H1 (cell line): ENCODE measurements at regions not wholly inside any gene's neighbourhood (a gene's known extent, or its start where the extent isn't known, plus 50 kb on each side); places are given as distances from the start of the nearest gene placed in this dataset.

ENCODE experiments used
- CTCF ChIA-PET: fragments of 300-600 bp; sonication (Branson Sonifier 250); formaldehyde crosslinking; loops from one replicate; lab custom pipeline; 2021; ENCODE audit not compliant: partially characterized antibody; lab: Charles Lee
- POLR2A ChIA-PET: fragments of 300-600 bp; sonication (Branson Sonifier 250); formaldehyde crosslinking; loops from one replicate; lab custom pipeline; 2021; ENCODE audit warnings: inconsistent platforms; ENCODE audit not compliant: partially characterized antibody; lab: Charles Lee
- DNase-seq, 2 experiments: peaks; one replicate each; pipeline versions ENCODE4 v3.0.0 to v3.0.0-alpha.2; 2010 to 2022; ENCODE audit warnings: low spot score in 2 of 2, low read depth in 1 of 2, mixed read lengths in 1 of 2
- FAIRE-seq: peaks from 2 replicates; lab custom pipeline; 2011; peaks lifted over from hg19 to GRCh38; lab: Jason Lieb, UNC
- H2AFZ ChIP-seq: 2 replicates; pipeline ENCODE4 v1.8.1; 2012; ENCODE audit warnings: low read length, inconsistent platforms
- H2AK5ac ChIP-seq: 2 replicates; pipeline ENCODE4 v1.6.1; 2013; ENCODE audit warnings: low read depth, low read length
- H2BK120ac ChIP-seq: replicated peaks from 2 replicates; pipeline ENCODE3; 2013; ENCODE audit warnings: low read depth, low read length, inconsistent platforms
- H2BK12ac ChIP-seq: 2 replicates; pipeline ENCODE4 v1.6.1; 2013; ENCODE audit warnings: low read depth, low read length
- H2BK15ac ChIP-seq: 2 replicates; pipeline ENCODE4 v1.6.1; 2013; ENCODE audit warnings: low read length
- H2BK20ac ChIP-seq: 2 replicates; pipeline ENCODE4 v1.6.1; 2013; ENCODE audit warnings: low read length
- H2BK5ac ChIP-seq: 2 replicates; pipeline ENCODE4 v1.6.1; 2013; ENCODE audit warnings: low read depth, low read length
- H3K14ac ChIP-seq: 2 replicates; pipeline ENCODE4 v1.6.1; 2013; ENCODE audit warnings: inconsistent platforms; ENCODE audit not compliant: insufficient read length
- H3K18ac ChIP-seq: 2 replicates; pipeline ENCODE4 v1.6.1; 2013; ENCODE audit warnings: low read length; ENCODE audit errors: extremely low read depth
- H3K23ac ChIP-seq: 2 replicates; pipeline ENCODE4 v1.6.1; 2013; ENCODE audit warnings: inconsistent platforms; ENCODE audit not compliant: insufficient read length
- H3K23me2 ChIP-seq: 2 replicates; pipeline ENCODE4 v1.6.1; 2013; ENCODE audit warnings: low read depth, low read length
- H3K27ac ChIP-seq: 2 replicates; pipeline ENCODE4 v1.6.1; 2011; ENCODE audit warnings: low read depth, low read length, inconsistent platforms
- H3K27me3 ChIP-seq, 4 experiments: replicated peaks in 1 of 4; 1 replicate in 1 of 4; 2 replicates in 3 of 4; pipeline versions ENCODE4 v1.6.1 to v1.8.1; 2011 to 2013; ENCODE audit warnings: low read length in 3 of 4, mild to moderate bottlenecking in 3 of 4, inconsistent platforms in 2 of 4, mixed read lengths in 2 of 4, moderate library complexity in 1 of 4; ENCODE audit not compliant: control insufficient read depth in 3 of 4, insufficient read depth in 3 of 4; ENCODE audit errors: extremely low read depth in 1 of 4
- H3K36me3 ChIP-seq, 4 experiments: 2 replicates each; pipeline versions ENCODE4 v1.6.1 to v1.8.1; 2011 to 2013; ENCODE audit warnings: mild to moderate bottlenecking in 4 of 4, low read length in 3 of 4, moderate library complexity in 2 of 4, control low read depth in 1 of 4, inconsistent platforms in 1 of 4; ENCODE audit not compliant: insufficient read depth in 4 of 4, control insufficient read depth in 2 of 4
- H3K4ac ChIP-seq: replicated peaks from 2 replicates; pipeline ENCODE3; 2013; ENCODE audit warnings: low read length, low read depth, mixed read lengths, inconsistent platforms; ENCODE audit not compliant: insufficient read length
- H3K4me1 ChIP-seq, 4 experiments: replicated peaks in 1 of 4; 1 replicate in 1 of 4; 2 replicates in 3 of 4; pipeline versions ENCODE4 v1.6.1 to v1.8.1; 2011 to 2013; ENCODE audit warnings: low read length in 3 of 4, inconsistent platforms in 2 of 4, mixed read lengths in 1 of 4; ENCODE audit not compliant: insufficient read depth in 4 of 4, control insufficient read depth in 3 of 4
- H3K4me2 ChIP-seq, 2 experiments: 2 replicates each; pipeline versions ENCODE4 v1.6.1 to v1.8.1; 2011 to 2013; ENCODE audit warnings: low read depth in 2 of 2, low read length in 2 of 2, control low read depth in 1 of 2, inconsistent platforms in 1 of 2, mild to moderate bottlenecking in 1 of 2; ENCODE audit not compliant: insufficient read depth in 1 of 2
- H3K4me3 ChIP-seq, 4 experiments: fragments of 200-600, 300-600 bp in 1 of 4; sonication (generic), shearing (Covaris generic), sonication (Bioruptor Twin) in 1 of 4; 2 replicates each; pipeline versions ENCODE4 v1.5.1 to v1.8.1; 2011 to 2016; ENCODE audit warnings: low read length in 4 of 4, low read depth in 3 of 4, control low read depth in 2 of 4, inconsistent platforms in 2 of 4, mild to moderate bottlenecking in 2 of 4, mixed read lengths in 1 of 4, moderate library complexity in 1 of 4; ENCODE audit not compliant: insufficient read depth in 2 of 4; ENCODE audit errors: extremely low read depth in 1 of 4
- H3K56ac ChIP-seq: replicated peaks from 2 replicates; pipeline ENCODE3; 2013; ENCODE audit warnings: low read depth, mild to moderate bottlenecking, mixed read lengths, low read length, inconsistent platforms; ENCODE audit not compliant: insufficient read length
- H3K79me1 ChIP-seq: 2 replicates; pipeline ENCODE4 v1.6.1; 2013; ENCODE audit warnings: low read depth, low read length, control low read depth
- H3K79me2 ChIP-seq, 2 experiments: 2 replicates each; pipeline versions ENCODE4 v1.6.1 to v1.8.1; 2012 to 2013; ENCODE audit warnings: low read length in 2 of 2, mild to moderate bottlenecking in 2 of 2, inconsistent platforms in 1 of 2; ENCODE audit not compliant: insufficient read depth in 2 of 2, control insufficient read depth in 1 of 2
- H3K9ac ChIP-seq, 4 experiments: replicated peaks in 1 of 4; 1 replicate in 1 of 4; 2 replicates in 3 of 4; pipeline versions ENCODE4 v1.6.1 to v1.8.1; 2011 to 2013; ENCODE audit warnings: low read depth in 3 of 4, low read length in 3 of 4, control low read depth in 2 of 4, mild to moderate bottlenecking in 2 of 4, moderate library complexity in 2 of 4, inconsistent platforms in 1 of 4; ENCODE audit errors: extremely low read depth in 1 of 4
- H3K9me3 ChIP-seq, 2 experiments: 2 replicates each; pipeline versions ENCODE4 v1.6.1 to v1.8.1; 2012 to 2013; ENCODE audit warnings: mild to moderate bottlenecking in 2 of 2, moderate library complexity in 2 of 2, control low read depth in 1 of 2, inconsistent platforms in 1 of 2, low read depth in 1 of 2, low read length in 1 of 2, mixed read lengths in 1 of 2; ENCODE audit not compliant: insufficient read depth in 2 of 2
- H4K20me1 ChIP-seq, 2 experiments: replicated peaks in 1 of 2; 2 replicates each; pipeline versions ENCODE3 to v1.8.1; 2011 to 2013; ENCODE audit warnings: inconsistent platforms in 2 of 2, low read length in 2 of 2, mild to moderate bottlenecking in 1 of 2; ENCODE audit not compliant: insufficient read depth in 2 of 2, control insufficient read depth in 1 of 2
- H4K5ac ChIP-seq: 2 replicates; pipeline ENCODE4 v1.6.1; 2013; ENCODE audit warnings: low read length, low read depth, mixed read lengths, inconsistent platforms; ENCODE audit not compliant: insufficient read length
- H4K8ac ChIP-seq: 2 replicates; pipeline ENCODE4 v1.8.0; 2013; ENCODE audit warnings: mild to moderate bottlenecking, moderate library complexity, low read length, inconsistent platforms; ENCODE audit not compliant: insufficient read depth; ENCODE audit errors: extremely low read depth
- H4K91ac ChIP-seq: replicated peaks from 2 replicates; pipeline ENCODE3; 2013; ENCODE audit warnings: low read length, mixed read lengths, inconsistent platforms; ENCODE audit not compliant: insufficient read length
- ASH2L ChIP-seq: fragments of 200-600, 300-600 bp; sonication (generic); IDR thresholded peaks from one replicate; pipeline ENCODE4 v1.7.1; 2017; ENCODE audit warnings: low read length
- CTBP2 ChIP-seq: IDR thresholded peaks from 2 replicates; pipeline ENCODE4 v1.7.0; 2011; ENCODE audit warnings: borderline replicate concordance, mild to moderate bottlenecking, moderate library complexity, mixed read lengths, low read length; ENCODE audit not compliant: insufficient read depth, insufficient read length
- EGR1 ChIP-seq: IDR thresholded peaks from 2 replicates; pipeline ENCODE4 v1.6.1; 2011; ENCODE audit warnings: low read depth, low read length, borderline replicate concordance
- JUN ChIP-seq: IDR thresholded peaks from 2 replicates; pipeline ENCODE4 v1.6.1; 2011; ENCODE audit warnings: low read depth, mild to moderate bottlenecking, improper control_type of control experiment, low read length
- KDM1A ChIP-seq: fragments of 200-600, 300-600 bp; sonication (generic); IDR thresholded peaks from 2 replicates; pipeline ENCODE4 v1.7.1; 2016; ENCODE audit warnings: mild to moderate bottlenecking, low read length, borderline replicate concordance
- KDM4A ChIP-seq: IDR thresholded peaks from one replicate; pipeline ENCODE4 v1.7.1; 2012; ENCODE audit warnings: low read depth, mild to moderate bottlenecking, moderate library complexity, low read length, inconsistent platforms; ENCODE audit not compliant: severe bottlenecking
- KDM5A ChIP-seq: fragments of 200-600 bp; IDR thresholded peaks from 2 replicates; pipeline ENCODE4 v1.7.1; 2012; ENCODE audit warnings: mild to moderate bottlenecking, low read length, inconsistent platforms, mixed read lengths
- NRF1 ChIP-seq: IDR thresholded peaks from 2 replicates; pipeline ENCODE4 v1.6.1; 2011; ENCODE audit warnings: mild to moderate bottlenecking, low read depth, low read length, improper control_type of control experiment
- RAD21 ChIP-seq, 2 experiments: IDR thresholded peaks in 1 of 2; conservative IDR thresholded peaks in 1 of 2; 2 replicates each; pipeline ENCODE4 v1.6.1; 2011; ENCODE audit warnings: low read depth in 2 of 2, low read length in 2 of 2, improper control_type of control experiment in 1 of 2, inconsistent platforms in 1 of 2, mild to moderate bottlenecking in 1 of 2, moderate library complexity in 1 of 2
- RFX5 ChIP-seq: IDR thresholded peaks from 2 replicates; pipeline ENCODE4 v1.6.1; 2011; ENCODE audit warnings: low read depth, low read length, improper control_type of control experiment, borderline replicate concordance
- SAP30 ChIP-seq: fragments of 300-600 bp; sonication (generic); IDR thresholded peaks from 2 replicates; pipeline ENCODE4 v1.7.1; 2012; ENCODE audit warnings: low read length, moderate library complexity, mild to moderate bottlenecking, inconsistent platforms; ENCODE audit not compliant: insufficient read depth, insufficient replicate concordance
- SIRT6 ChIP-seq: IDR thresholded peaks from one replicate; pipeline ENCODE4 v1.7.1; 2012; ENCODE audit warnings: low read length, inconsistent platforms
- SRF ChIP-seq: IDR thresholded peaks from 2 replicates; pipeline ENCODE4 v1.6.1; 2011; ENCODE audit warnings: mild to moderate bottlenecking, low read depth, low read length, moderate library complexity
- SUZ12 ChIP-seq: fragments of 200-600 bp; sonication (generic); IDR thresholded peaks from 2 replicates; pipeline ENCODE4 v1.6.1; 2012; ENCODE audit warnings: mild to moderate bottlenecking, inconsistent platforms, low read length, moderate library complexity, mixed read lengths
- TBP ChIP-seq: IDR thresholded peaks from 2 replicates; pipeline ENCODE4 v1.6.1; 2011; ENCODE audit warnings: low read depth, low read length, improper control_type of control experiment
- YY1 ChIP-seq: IDR thresholded peaks from 2 replicates; pipeline ENCODE4 v1.6.1; 2011; ENCODE audit warnings: low read depth, mild to moderate bottlenecking, low read length
- WGBS, 2 experiments: shearing (Covaris generic) in 1 of 2; methylation state at CpG; one replicate each; pipeline versions ENCODE4 v1.1.6 to v1.1.7; 2013 to 2015; ENCODE audit warnings: low lambda C conversion rate in 2 of 2, mixed read lengths in 2 of 2, inconsistent platforms in 1 of 2, low coverage in 1 of 2, missing lambda C conversion rate in 1 of 2; ENCODE audit not compliant: insufficient replicate concordance in 2 of 2, insufficient coverage in 1 of 2, insufficient read length in 1 of 2; ENCODE audit errors: extremely low coverage in 1 of 2, missing lambda C conversion rate in 1 of 2; 5-methylcytosine and 5-hydroxymethylcytosine counted together

DNA sequence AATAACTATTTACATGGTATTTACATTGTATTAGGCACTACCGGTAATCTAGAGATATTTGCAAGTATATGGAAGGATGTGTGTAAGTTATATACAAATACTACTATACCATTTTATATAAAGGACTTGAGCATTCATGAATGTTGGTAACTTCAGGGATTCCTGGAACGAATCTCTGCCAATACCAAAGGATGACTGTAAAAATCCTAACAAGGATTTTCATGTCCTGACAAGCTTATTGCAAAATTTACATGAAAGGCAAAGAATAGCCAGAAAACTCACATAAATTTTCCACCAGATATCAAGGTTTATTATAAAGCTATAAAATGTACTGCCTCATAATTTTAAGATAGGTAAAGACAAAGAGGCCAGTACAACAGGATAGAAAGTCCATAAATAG, 325.2 kb upstream of the NRIP1 start:
- H3K23ac ChIP-seq, result no peak overlapping the region
- WGBS, 2 experiments, result 98% methylated on average over 2 of the region's 2 CpGs; no CpG with 5 or more reads in 1 of the 2 experiments
- POLR2A ChIA-PET, result no interaction called here
- no peak overlapping the region for H4K91ac ChIP-seq
- H2BK120ac ChIP-seq, result no peak overlapping the region
- H3K9ac ChIP-seq, result no peak overlapping the region
- H3K9me3 ChIP-seq, result 0 out of 4 replicates have a peak, but pooled peaks cover 0 to 3% of the 10 kb centered on the region in 2 experiments
- H3K56ac ChIP-seq, result no peak overlapping the region
- no peak overlapping the region for H2BK20ac ChIP-seq
- H3K23me2 ChIP-seq, result no peaks in the 10 kb centered on the region
- no peaks in the 10 kb centered on the region for H3K79me1 ChIP-seq
- DNase-seq, result no peak
- H3K18ac ChIP-seq, result no peak overlapping the region
- no peak overlapping the region for H2AFZ ChIP-seq
- no peaks in the 10 kb centered on the region for H3K4me1 ChIP-seq
- no peak overlapping the region for H4K8ac ChIP-seq
- no peak overlapping the region for H2BK12ac ChIP-seq
- no peak overlapping the region for H3K4me2 ChIP-seq
- CTCF ChIA-PET, result no interaction called here
- H2AK5ac ChIP-seq, result no peak overlapping the region
- FAIRE-seq, result no peak
- no peak overlapping the region for H3K14ac ChIP-seq
- no peaks in the 10 kb centered on the region for H3K79me2 ChIP-seq
- H3K27me3 ChIP-seq, result no peaks in the 10 kb centered on the region; a peak in 1 of 7 replicates
- H3K4me3 ChIP-seq, result no peak overlapping the region
- H4K20me1 ChIP-seq, result no peaks in the 10 kb centered on the region
- no peak overlapping the region for H4K5ac ChIP-seq
- no peak overlapping the region for H2BK5ac ChIP-seq
- H3K27ac ChIP-seq, result no peak overlapping the region
- no peaks in the 10 kb centered on the region for H3K36me3 ChIP-seq
- H3K4ac ChIP-seq, result no peak overlapping the region
- H2BK15ac ChIP-seq, result no peak overlapping the region
- no peak for TF ChIP-seq KDM4A
- TF ChIP-seq TBP, result no peak
- TF ChIP-seq ASH2L, result no peak
- TF ChIP-seq NRF1, result no peak
- TF ChIP-seq SRF, result no peak
- TF ChIP-seq JUN, result no peak
- TF ChIP-seq RAD21 (IDR thresholded peaks at IDR 0.05 in 1 of 2, conservative IDR thresholded peaks at IDR 0.05 in 1 of 2; ENCODE audit: low read depth in 2 of 2, low read length in 2 of 2), result no peak
- no peak for TF ChIP-seq SUZ12
- no peak for TF ChIP-seq SIRT6
- no peak for TF ChIP-seq SAP30
- no peak for TF ChIP-seq RFX5
- no peak for TF ChIP-seq KDM1A
- no peak for TF ChIP-seq KDM5A
- TF ChIP-seq YY1, result no peak
- TF ChIP-seq EGR1, result no peak
- no peak for TF ChIP-seq CTBP2
